PC-3 (cell line): ENCODE measurements at regions not wholly inside any gene's neighbourhood (a gene's known extent, or its start where the extent isn't known, plus 50 kb on each side); places are given as distances from the start of the nearest gene placed in this dataset.
A peak's percentile ranks its signal among the peaks of the same experiment; 100 is the strongest.
"Not testable (repeated sequence)": the region's sequence is repeated elsewhere in the genome, so short reads cannot be mapped to it uniquely, and the experiment has no call there.

Experiments used
- ATAC-seq: fragments of 200-7000 bp; cut with Tn5 transposase; 2 replicates; pipeline ENCODE4 v1.9.1; 2020; ENCODE audit warnings: mild to moderate bottlenecking, moderate library complexity
- BruUV-seq: library from RNA; stranded (reverse); fragments of 400-500 nt; replicated peaks from 2 replicates; lab custom pipeline; 2021; lab: Mats Ljungman, UMichigan
- CTCF ChIA-PET: fragments of 300-600 bp; sonication (Branson Sonifier 250); formaldehyde crosslinking; loops from one replicate; lab custom pipeline; 2022; ENCODE audit warnings: antibody characterized with exemption; lab: Charles Lee
- POLR2A ChIA-PET: fragments of 300-600 bp; sonication (Branson Sonifier 250); formaldehyde crosslinking; loops from one replicate; lab custom pipeline; 2022; ENCODE audit warnings: antibody characterized with exemption; ENCODE audit not compliant: unreplicated experiment; lab: Charles Lee
- DNase-seq: peaks from one replicate; pipeline ENCODE4 v3.0.0-alpha.2; 2015
- H2AFZ ChIP-seq: fragments of 300-600 bp; sonication (generic); 2 replicates; pipeline ENCODE4 v1.6.0; 2016; ENCODE audit warnings: antibody characterized with exemption, low read length
- H3F3A ChIP-seq: fragments of 300-600 bp; sonication (generic); one replicate; pipeline ENCODE4 v1.6.0; 2017; ENCODE audit warnings: antibody characterized with exemption, low read length, control low read depth, mild to moderate bottlenecking; ENCODE audit not compliant: unreplicated experiment
- H3K27ac ChIP-seq: fragments of 300-600 bp; sonication (generic); 2 replicates; pipeline ENCODE4 v1.5.1; 2016; ENCODE audit warnings: mild to moderate bottlenecking, low read length
- H3K27me3 ChIP-seq: fragments of 300-600 bp; sonication (generic); 2 replicates; pipeline ENCODE4 v1.6.1; 2016; ENCODE audit warnings: low read length, mixed read lengths
- H3K36me3 ChIP-seq: fragments of 300-600 bp; sonication (generic); 2 replicates; pipeline ENCODE4 v1.6.1; 2016; ENCODE audit warnings: low read depth, mixed run types, low read length, mixed read lengths
- H3K4me1 ChIP-seq: fragments of 300-600 bp; sonication (generic); 2 replicates; pipeline ENCODE4 v1.5.1; 2016; ENCODE audit warnings: low read length; ENCODE audit not compliant: insufficient read depth
- H3K4me2 ChIP-seq: fragments of 300-600 bp; sonication (generic); 2 replicates; pipeline ENCODE4 v1.6.0; 2016; ENCODE audit warnings: low read length
- H3K4me3 ChIP-seq: fragments of 300-600 bp; sonication (generic); 2 replicates; pipeline ENCODE4 v1.5.1; 2016; ENCODE audit warnings: mild to moderate bottlenecking, low read length, mixed read lengths
- H3K79me2 ChIP-seq: fragments of 300-600 bp; sonication (generic); 2 replicates; pipeline ENCODE4 v1.6.1; 2017; ENCODE audit warnings: low read length, mixed read lengths
- H3K9ac ChIP-seq: fragments of 300-600 bp; sonication (generic); 2 replicates; pipeline ENCODE4 v1.6.0; 2016; ENCODE audit warnings: mild to moderate bottlenecking, low read length
- H3K9me2 ChIP-seq: fragments of 300-600 bp; sonication (generic); replicated peaks from 2 replicates; pipeline ENCODE4 v1.6.1; 2016; ENCODE audit warnings: mixed run types, low read length, mixed read lengths
- H3K9me3 ChIP-seq: fragments of 300-600 bp; sonication (generic); 2 replicates; pipeline ENCODE4 v1.6.1; 2016; ENCODE audit warnings: low read length, mixed read lengths
- H4K20me1 ChIP-seq: fragments of 300-600 bp; sonication (generic); 2 replicates; pipeline ENCODE4 v1.6.1; 2016; ENCODE audit warnings: low read length, mixed read lengths
- EZH2 ChIP-seq: fragments of 300-600 bp; sonication (generic); IDR thresholded peaks from one replicate; pipeline ENCODE4 v1.6.1; 2017; ENCODE audit warnings: antibody characterized with exemption, mild to moderate bottlenecking, low read length; ENCODE audit not compliant: unreplicated experiment
- EZH2phosphoT487 ChIP-seq: fragments of 300-600 bp; sonication (generic); IDR thresholded peaks from 2 replicates; pipeline ENCODE4 v1.6.1; 2018; ENCODE audit warnings: mild to moderate bottlenecking, antibody characterized with exemption, low read length, borderline replicate concordance
- intact Hi-C: fragments of 100-400 bp; cut with micrococcal nuclease; formaldehyde crosslinking; loops from 2 replicates; pipeline ENCODE4 v1.9.0; 2023
- TF ChIP-seq, protein P1 (sequence below): fragments of 300-600 bp; sonication (generic); conservative IDR thresholded peaks from 2 replicates; pipeline ENCODE4 v1.5.1; 2017; ENCODE audit warnings: antibody characterized with exemption, low read depth, mild to moderate bottlenecking, low read length

DNA sequence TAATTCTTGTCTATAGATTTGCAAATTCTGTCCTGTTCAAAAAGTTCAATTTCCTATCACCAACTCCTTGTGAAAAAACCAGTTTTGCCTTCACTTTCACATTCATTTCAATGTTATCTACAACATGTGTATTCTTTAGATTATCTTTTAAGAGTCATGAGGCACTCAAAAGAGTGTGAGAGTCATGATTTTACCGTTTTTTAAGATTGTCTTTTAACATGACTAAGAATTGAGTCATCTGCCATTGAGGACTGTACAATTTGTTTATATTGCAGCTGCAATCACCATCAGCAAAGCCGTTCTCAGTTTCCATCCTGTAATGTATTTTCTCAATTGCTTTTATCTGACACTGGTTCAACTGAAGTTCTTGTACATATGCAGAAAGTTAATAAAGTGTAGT, 275.8 kb downstream of the LNPK start:
- peaks cover 9% of the 10 kb centered on the region; the same call in 1 of the 2 replicates for H3K4me1 ChIP-seq
- BruUV-seq = no TSS peak
- DNase-seq = peak; percentile 66
- H3K79me2 ChIP-seq = no peaks in the 10 kb centered on the region
- CTCF ChIA-PET = no interaction called here
- no peaks in the 10 kb centered on the region for H4K20me1 ChIP-seq
- H3K4me2 ChIP-seq = peak overlapping the region; percentile 26; the same call in 1 of the 2 replicates
- ATAC-seq = peak; percentile 73
- H3K9me2 ChIP-seq = no peaks in the 10 kb centered on the region
- H3K36me3 ChIP-seq = no peaks in the 10 kb centered on the region
- intact Hi-C loops = no loop called here
- no peak overlapping the region for H2AFZ ChIP-seq
- no peaks in the 10 kb centered on the region for H3F3A ChIP-seq
- peaks cover 4% of the 10 kb centered on the region; the same call in 1 of the 2 replicates for H3K27me3 ChIP-seq
- H3K9me3 ChIP-seq = no peaks in the 10 kb centered on the region
- TF ChIP-seq, protein P1, sequence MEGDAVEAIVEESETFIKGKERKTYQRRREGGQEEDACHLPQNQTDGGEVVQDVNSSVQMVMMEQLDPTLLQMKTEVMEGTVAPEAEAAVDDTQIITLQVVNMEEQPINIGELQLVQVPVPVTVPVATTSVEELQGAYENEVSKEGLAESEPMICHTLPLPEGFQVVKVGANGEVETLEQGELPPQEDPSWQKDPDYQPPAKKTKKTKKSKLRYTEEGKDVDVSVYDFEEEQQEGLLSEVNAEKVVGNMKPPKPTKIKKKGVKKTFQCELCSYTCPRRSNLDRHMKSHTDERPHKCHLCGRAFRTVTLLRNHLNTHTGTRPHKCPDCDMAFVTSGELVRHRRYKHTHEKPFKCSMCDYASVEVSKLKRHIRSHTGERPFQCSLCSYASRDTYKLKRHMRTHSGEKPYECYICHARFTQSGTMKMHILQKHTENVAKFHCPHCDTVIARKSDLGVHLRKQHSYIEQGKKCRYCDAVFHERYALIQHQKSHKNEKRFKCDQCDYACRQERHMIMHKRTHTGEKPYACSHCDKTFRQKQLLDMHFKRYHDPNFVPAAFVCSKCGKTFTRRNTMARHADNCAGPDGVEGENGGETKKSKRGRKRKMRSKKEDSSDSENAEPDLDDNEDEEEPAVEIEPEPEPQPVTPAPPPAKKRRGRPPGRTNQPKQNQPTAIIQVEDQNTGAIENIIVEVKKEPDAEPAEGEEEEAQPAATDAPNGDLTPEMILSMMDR = no peak
- no peak for TF ChIP-seq EZH2
- no peak for TF ChIP-seq EZH2phosphoT487
- H3K9ac ChIP-seq = no peak overlapping the region
- no peak overlapping the region for H3K4me3 ChIP-seq
- no peak overlapping the region for H3K27ac ChIP-seq
- POLR2A ChIA-PET = no interaction called here

- ATAC-seq = no peak
- no peak overlapping the region for H3K27ac ChIP-seq
- H3K9me2 ChIP-seq = no peaks in the 10 kb centered on the region
- no peaks in the 10 kb centered on the region for H3K79me2 ChIP-seq
- DNase-seq = no peak
- no peak overlapping the region for H3K4me2 ChIP-seq
- POLR2A ChIA-PET = no interaction called here
- no peaks in the 10 kb centered on the region for H4K20me1 ChIP-seq
- CTCF ChIA-PET = interaction anchor here (0.6 kb wide), 1 partner anchor 37 kb away, joined by 3 read pairs; no protein-coding TSS in a partner anchor
- intact Hi-C loops = no loop called here
- H3K36me3 ChIP-seq = no peaks in the 10 kb centered on the region
- H3K9me3 ChIP-seq = no peaks in the 10 kb centered on the region
- peaks cover 16% of the 10 kb centered on the region; the same call in 1 of the 2 replicates for H3K27me3 ChIP-seq
- no peak for TF ChIP-seq EZH2
- no peak overlapping the region for H2AFZ ChIP-seq
- H3K4me3 ChIP-seq = no peak overlapping the region
- BruUV-seq = no TSS peak
- no peaks in the 10 kb centered on the region for H3F3A ChIP-seq
- no peak overlapping the region for H3K9ac ChIP-seq
- H3K4me1 ChIP-seq = no peaks in the 10 kb centered on the region
Measured at GRCh38 chr2:175709248-175709647, 292.8 kb downstream of the LNPK start.

DNA sequence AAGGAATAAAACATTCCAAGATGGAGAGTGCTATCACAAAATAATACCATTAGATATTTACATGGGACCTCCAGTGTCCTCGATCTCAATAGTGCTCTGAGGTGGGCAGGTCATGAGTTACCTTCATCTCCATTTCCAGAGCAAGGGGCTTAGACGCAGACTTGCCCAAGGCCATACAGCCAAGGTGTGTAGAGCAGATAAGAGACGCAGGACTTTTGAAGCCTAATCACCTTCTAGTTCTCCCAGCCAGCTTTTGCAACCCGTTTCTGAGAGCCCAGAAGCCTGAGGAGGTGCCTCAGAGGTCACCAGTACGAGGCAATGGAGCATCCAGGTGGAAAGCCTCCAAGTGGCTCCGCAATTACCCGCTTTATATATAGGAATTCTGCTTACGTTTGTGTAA, 294.7 kb downstream of the LNPK start:
- no peak overlapping the region for H3K9ac ChIP-seq
- no peaks in the 10 kb centered on the region for H3K9me2 ChIP-seq
- no peaks in the 10 kb centered on the region for H3F3A ChIP-seq
- no peak overlapping the region for H2AFZ ChIP-seq
- DNase-seq (no peak), ATAC-seq (no peak)
- H3K4me1 ChIP-seq = no peaks in the 10 kb centered on the region
- no peaks in the 10 kb centered on the region for H3K79me2 ChIP-seq
- BruUV-seq = no TSS peak
- POLR2A ChIA-PET = no interaction called here
- TF ChIP-seq EZH2phosphoT487 = no peak
- TF ChIP-seq EZH2 = no peak
- CTCF ChIA-PET = no interaction called here
- H3K36me3 ChIP-seq = no peaks in the 10 kb centered on the region
- H4K20me1 ChIP-seq = no peaks in the 10 kb centered on the region
- H3K9me3 ChIP-seq = no peaks in the 10 kb centered on the region
- H3K4me2 ChIP-seq = no peak overlapping the region
- intact Hi-C loops = no loop called here
- peaks cover 16% of the 10 kb centered on the region; the same call in 1 of the 2 replicates for H3K27me3 ChIP-seq
- H3K27ac ChIP-seq = no peak overlapping the region
- no peak overlapping the region for H3K4me3 ChIP-seq

GRCh38 chr2:175704568-175704967, 297.5 kb downstream of the LNPK start:
- H3K4me1 ChIP-seq, DNase-seq, H3K9me2 ChIP-seq, ATAC-seq, H3F3A ChIP-seq, BruUV-seq, CTCF ChIA-PET, H3K27ac ChIP-seq, H3K9me3 ChIP-seq, H3K79me2 ChIP-seq, POLR2A ChIA-PET, H3K36me3 ChIP-seq, intact Hi-C loops, H3K9ac ChIP-seq, H3K4me3 ChIP-seq, H4K20me1 ChIP-seq, H2AFZ ChIP-seq, H3K4me2 ChIP-seq: not testable (repeated sequence)
- peaks cover 16% of the 10 kb centered on the region; the same call in 1 of the 2 replicates for H3K27me3 ChIP-seq
